Prostate gland (tissue), 2 donors: ENCODE measurements at regions not wholly inside any gene's neighbourhood (a gene's known extent, or its start where the extent isn't known, plus 50 kb on each side); places are given as distances from the start of the nearest gene placed in this dataset.

Experiments used
- DNase-seq: peaks from one replicate; pipeline ENCODE4 v3.0.0-alpha.2; 2019; ENCODE audit warnings: low spot score
- H3K27ac ChIP-seq, 2 donors: fragments of 200-600 bp; sonication (generic); 2 replicates each; pipeline ENCODE4 v1.5.1; 2017 to 2019
- H3K27me3 ChIP-seq: fragments of 200-600 bp; sonication (generic); replicated peaks from 2 replicates; pipeline ENCODE4 v1.5.1; 2019; ENCODE audit not compliant: insufficient read depth
- H3K36me3 ChIP-seq, 2 donors: fragments of 200-600 bp; sonication (generic); 1 replicate in 1 of 2; 2 replicates in 1 of 2; pipeline versions ENCODE4 v1.5.1 to v1.8.1; 2017 to 2019
- H3K4me1 ChIP-seq: fragments of 200-600 bp; sonication (generic); replicated peaks from 2 replicates; pipeline ENCODE4 v1.5.1; 2019
- H3K4me3 ChIP-seq, 2 donors: fragments of 200-600 bp; sonication (generic); 2 replicates each; pipeline ENCODE4 v1.5.1; 2017 to 2019
- H3K9me3 ChIP-seq: fragments of 200-600 bp; sonication (generic); 2 replicates; pipeline ENCODE4 v1.5.1; 2017
- CTCF ChIP-seq, 4 experiments: fragments of 200-600 bp in 2 of 4; fragments of 450-650 bp in 2 of 4; sonication (generic) in 2 of 4; IDR thresholded peaks; 1 replicate in 3 of 4; 2 replicates in 1 of 4; pipeline ENCODE4 v1.5.1; 2016 to 2019; ENCODE audit warnings: antibody characterized with exemption in 4 of 4, mild to moderate bottlenecking in 2 of 4, moderate library complexity in 2 of 4
- POLR2A ChIP-seq: fragments of 450-650 bp; IDR thresholded peaks from one replicate; pipeline ENCODE4 v1.6.1; 2016; ENCODE audit warnings: antibody characterized with exemption, mild to moderate bottlenecking
- POLR2AphosphoS5 ChIP-seq: sonication (generic); formaldehyde crosslinking; IDR thresholded peaks from one replicate; pipeline ENCODE4 v1.6.1; 2017; ENCODE audit warnings: antibody characterized with exemption
- WGBS: methylation state at CpG from one replicate; pipeline ENCODE4 v1.1.5; 2018; 5-methylcytosine and 5-hydroxymethylcytosine counted together
- intact Hi-C: fragments of 100-400 bp; cut with DNase I; formaldehyde crosslinking; loops from one replicate; pipeline ENCODE4 v1.14.2; 2022

GRCh38 chr4:164021947-164022346 lies 527.5 kb downstream of the TMA16 start:
- H3K4me3 ChIP-seq: no peak overlapping the region
- no peaks in the 10 kb centered on the region for H3K9me3 ChIP-seq
- TF ChIP-seq POLR2AphosphoS5 (no peak), POLR2A (no peak), CTCF (IDR thresholded peaks at IDR 0.05) (no peak)
- H3K4me1 ChIP-seq: no peaks in the 10 kb centered on the region
- H3K27ac ChIP-seq: no peak overlapping the region
- no peaks in the 10 kb centered on the region for H3K27me3 ChIP-seq
- no peaks in the 10 kb centered on the region for H3K36me3 ChIP-seq
- DNase-seq: no peak
- intact Hi-C loops: no loop called here

- no peaks in the 10 kb centered on the region for H3K9me3 ChIP-seq
- DNase-seq: no peak
- H3K4me3 ChIP-seq: no peak overlapping the region
- no peaks in the 10 kb centered on the region for H3K27me3 ChIP-seq
- no peaks in the 10 kb centered on the region for H3K36me3 ChIP-seq
- H3K4me1 ChIP-seq: no peaks in the 10 kb centered on the region
- H3K27ac ChIP-seq: no peak overlapping the region
- intact Hi-C loops: no loop called here
- no peak for TF ChIP-seq CTCF (IDR thresholded peaks at IDR 0.05)
- no peak for TF ChIP-seq POLR2A
- TF ChIP-seq POLR2AphosphoS5: no peak
Observed at GRCh38 chr4:164023214-164023613, 528.7 kb downstream of the TMA16 start.

GRCh38 chr4:164027805-164028204 lies 533.3 kb downstream of the TMA16 start:
- H3K4me1 ChIP-seq: no peaks in the 10 kb centered on the region
- WGBS: 64% methylated on average over 1 of the region's 1 CpG
- DNase-seq: no peak
- intact Hi-C loops: no loop called here
- no peaks in the 10 kb centered on the region for H3K36me3 ChIP-seq
- no peak overlapping the region for H3K27ac ChIP-seq
- TF ChIP-seq POLR2AphosphoS5 (no peak), CTCF (IDR thresholded peaks at IDR 0.05) (no peak), POLR2A (no peak)
- H3K27me3 ChIP-seq: no peaks in the 10 kb centered on the region
- no peaks in the 10 kb centered on the region for H3K9me3 ChIP-seq
- no peak overlapping the region for H3K4me3 ChIP-seq

GRCh38 chr4:164039482-164039881 lies 545.0 kb downstream of the TMA16 start:
- DNase-seq: no peak
- Histone ChIP-seq H3K27ac (no peak overlapping the region), H3K9me3 (no peaks in the 10 kb centered on the region), H3K27me3 (no peaks in the 10 kb centered on the region), H3K36me3 (no peaks in the 10 kb centered on the region), H3K4me1 (no peaks in the 10 kb centered on the region), H3K4me3 (no peak overlapping the region)
- 66% methylated on average over 1 of the region's 1 CpG for WGBS
- no peak for TF ChIP-seq POLR2AphosphoS5
- TF ChIP-seq POLR2A: no peak
- no peak for TF ChIP-seq CTCF (IDR thresholded peaks at IDR 0.05)
- intact Hi-C loops: no loop called here

- no peak overlapping the region for H3K27ac ChIP-seq
- intact Hi-C loops: no loop called here
- H3K9me3 ChIP-seq: no peaks in the 10 kb centered on the region
- no peak overlapping the region for H3K4me3 ChIP-seq
- H3K36me3 ChIP-seq: no peaks in the 10 kb centered on the region
- no peaks in the 10 kb centered on the region for H3K4me1 ChIP-seq
- TF ChIP-seq POLR2A (no peak), CTCF (IDR thresholded peaks at IDR 0.05) (no peak), POLR2AphosphoS5 (no peak)
- DNase-seq: no peak
- no peaks in the 10 kb centered on the region for H3K27me3 ChIP-seq
- 90% methylated on average over 6 of the region's 6 CpGs for WGBS
Observed at GRCh38 chr4:164056426-164057142, 562.1 kb downstream of the TMA16 start.
